ENCODE measurements at regions not wholly inside any gene's neighbourhood (a gene's known extent, or its start where the extent isn't known, plus 50 kb on each side); places are given as distances from the start of the nearest gene placed in this dataset.

GRCh38 chr3:31242026-31242960 is 290.4 kb upstream of the STT3B start:
- TF ChIP-seq, protein P1, sequence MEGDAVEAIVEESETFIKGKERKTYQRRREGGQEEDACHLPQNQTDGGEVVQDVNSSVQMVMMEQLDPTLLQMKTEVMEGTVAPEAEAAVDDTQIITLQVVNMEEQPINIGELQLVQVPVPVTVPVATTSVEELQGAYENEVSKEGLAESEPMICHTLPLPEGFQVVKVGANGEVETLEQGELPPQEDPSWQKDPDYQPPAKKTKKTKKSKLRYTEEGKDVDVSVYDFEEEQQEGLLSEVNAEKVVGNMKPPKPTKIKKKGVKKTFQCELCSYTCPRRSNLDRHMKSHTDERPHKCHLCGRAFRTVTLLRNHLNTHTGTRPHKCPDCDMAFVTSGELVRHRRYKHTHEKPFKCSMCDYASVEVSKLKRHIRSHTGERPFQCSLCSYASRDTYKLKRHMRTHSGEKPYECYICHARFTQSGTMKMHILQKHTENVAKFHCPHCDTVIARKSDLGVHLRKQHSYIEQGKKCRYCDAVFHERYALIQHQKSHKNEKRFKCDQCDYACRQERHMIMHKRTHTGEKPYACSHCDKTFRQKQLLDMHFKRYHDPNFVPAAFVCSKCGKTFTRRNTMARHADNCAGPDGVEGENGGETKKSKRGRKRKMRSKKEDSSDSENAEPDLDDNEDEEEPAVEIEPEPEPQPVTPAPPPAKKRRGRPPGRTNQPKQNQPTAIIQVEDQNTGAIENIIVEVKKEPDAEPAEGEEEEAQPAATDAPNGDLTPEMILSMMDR (IDR thresholded peaks at IDR 0.05): no peak
- H3K4me3 Mint-ChIP-seq: no peak overlapping the region
- DNase-seq (no peak), ATAC-seq (ENCODE audit: low read depth) (no peak)
- no peaks in the 10 kb centered on the region for H3K9me3 Mint-ChIP-seq
- H3K4me1 Mint-ChIP-seq: no peaks in the 10 kb centered on the region
- no peaks in the 10 kb centered on the region for H3K36me3 Mint-ChIP-seq (ENCODE audit: low read depth)
- ChIA-PET CTCF (no interaction called here), POLR2A (no interaction called here)
- intact Hi-C loops (cut with micrococcal nuclease): no loop called here
- peaks cover 10% of the 10 kb centered on the region for H3K27me3 Mint-ChIP-seq
- H3K27ac Mint-ChIP-seq: no peak overlapping the region

- no peaks in the 10 kb centered on the region for H3K4me1 Mint-ChIP-seq
- H3K27ac Mint-ChIP-seq: no peak overlapping the region
- TF ChIP-seq, protein P1 (IDR thresholded peaks at IDR 0.05): no peak
- no peaks in the 10 kb centered on the region for H3K9me3 Mint-ChIP-seq
- H3K27me3 Mint-ChIP-seq: peaks cover 4% of the 10 kb centered on the region
- ATAC-seq (ENCODE audit: low read depth): no peak
- no peak for DNase-seq
- no peaks in the 10 kb centered on the region for H3K36me3 Mint-ChIP-seq (ENCODE audit: low read depth)
- POLR2A ChIA-PET: no interaction called here
- CTCF ChIA-PET: no interaction called here
- H3K4me3 Mint-ChIP-seq: no peak overlapping the region
- intact Hi-C loops (cut with micrococcal nuclease): no loop called here
Observed at GRCh38 chr3:31244929-31245817, 287.6 kb upstream of the STT3B start.

DNA sequence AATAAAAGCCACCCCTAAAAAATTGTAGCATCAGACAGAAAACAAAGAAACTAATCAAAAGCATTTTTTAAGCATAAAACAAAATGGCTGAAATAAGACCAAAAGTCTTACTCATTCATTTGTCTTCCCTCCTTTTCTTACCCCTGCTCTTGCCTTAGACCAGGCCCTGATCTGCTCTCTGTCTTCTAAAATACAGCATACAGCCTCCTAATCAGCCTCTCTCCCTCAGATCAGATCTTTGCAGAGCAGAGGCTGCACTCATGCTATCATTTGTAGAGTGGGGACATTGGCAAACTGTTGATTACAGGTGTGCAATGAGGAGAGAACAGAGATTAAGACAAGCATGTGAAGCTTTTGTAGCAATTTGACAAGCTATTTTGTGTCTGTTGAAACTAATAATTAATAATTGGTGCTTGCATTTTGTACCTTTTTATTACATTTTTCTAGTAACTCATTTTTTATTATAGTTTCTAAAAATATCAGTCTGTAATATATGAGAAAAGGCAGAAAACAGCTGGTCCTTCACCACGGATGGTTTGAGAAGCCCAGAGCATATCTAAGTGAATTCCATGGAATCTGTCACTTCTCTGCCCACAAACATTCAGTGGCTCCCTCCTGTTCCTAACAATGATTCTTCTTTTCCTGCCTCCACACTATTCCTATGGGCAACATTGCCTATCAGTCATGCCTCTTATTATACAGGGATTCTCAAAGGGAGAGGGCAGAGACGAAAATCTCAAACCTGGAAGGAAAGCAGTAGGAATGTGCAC is 286.2 kb upstream of the STT3B start:
- H3K36me3 Mint-ChIP-seq (ENCODE audit: low read depth): no peaks in the 10 kb centered on the region
- H3K4me1 Mint-ChIP-seq: no peaks in the 10 kb centered on the region
- H3K27ac Mint-ChIP-seq: no peak overlapping the region
- peaks cover 4% of the 10 kb centered on the region for H3K27me3 Mint-ChIP-seq
- ChIA-PET CTCF (no interaction called here), POLR2A (no interaction called here)
- TF ChIP-seq, protein P1 (IDR thresholded peaks at IDR 0.05): no peak
- H3K4me3 Mint-ChIP-seq: no peak overlapping the region
- intact Hi-C loops (cut with micrococcal nuclease): no loop called here
- no peaks in the 10 kb centered on the region for H3K9me3 Mint-ChIP-seq
- DNase-seq: no peak
- ATAC-seq (ENCODE audit: low read depth): no peak

GRCh38 chr3:31247063-31247447 is 285.7 kb upstream of the STT3B start:
- H3K36me3 Mint-ChIP-seq (ENCODE audit: low read depth): no peaks in the 10 kb centered on the region
- H3K4me3 Mint-ChIP-seq: no peak overlapping the region
- no peak for DNase-seq
- intact Hi-C loops (cut with micrococcal nuclease): no loop called here
- TF ChIP-seq, protein P1 (IDR thresholded peaks at IDR 0.05): no peak
- ATAC-seq (ENCODE audit: low read depth): no peak
- CTCF ChIA-PET: no interaction called here
- POLR2A ChIA-PET: no interaction called here
- no peak overlapping the region for H3K27ac Mint-ChIP-seq
- H3K9me3 Mint-ChIP-seq: no peaks in the 10 kb centered on the region
- no peaks in the 10 kb centered on the region for H3K4me1 Mint-ChIP-seq
- peaks cover 4% of the 10 kb centered on the region for H3K27me3 Mint-ChIP-seq

All from activated B cell treated with CpG ODN at 0.5 μM for 24 hours (primary cell).